ENCODE measurements at regions not wholly inside any gene's neighbourhood (a gene's known extent, or its start where the extent isn't known, plus 50 kb on each side); places are given as distances from the start of the nearest gene placed in this dataset.
A peak's percentile ranks its signal among the peaks of the same experiment; 100 is the strongest.
"Not testable (repeated sequence)": the region's sequence is repeated elsewhere in the genome, so short reads cannot be mapped to it uniquely, and the experiment has no call there.

GRCh38 chr2:226471987-226472470 is 327.6 kb downstream of the IRS1 start:
- no peak for FAIRE-seq

DNA sequence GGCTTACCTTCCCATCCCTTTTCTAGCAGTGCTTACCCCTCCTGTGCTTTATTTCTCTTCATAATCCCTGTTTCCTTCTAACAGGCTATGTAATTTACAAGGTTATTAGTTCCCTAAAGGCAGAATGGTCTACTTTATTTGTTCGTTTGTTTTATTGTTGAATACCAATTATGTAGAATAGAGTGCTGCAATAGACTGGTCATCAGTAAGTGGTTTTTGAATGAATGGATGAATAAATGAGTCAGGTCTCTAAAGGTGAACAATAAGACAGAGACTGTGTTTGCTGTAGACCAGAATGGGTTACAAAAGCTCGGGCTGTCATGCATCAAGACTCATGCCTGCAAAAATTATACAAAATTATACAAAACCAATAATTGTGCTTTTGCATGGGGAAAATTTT is 332.0 kb downstream of the IRS1 start:
- no peak for FAIRE-seq

DNA sequence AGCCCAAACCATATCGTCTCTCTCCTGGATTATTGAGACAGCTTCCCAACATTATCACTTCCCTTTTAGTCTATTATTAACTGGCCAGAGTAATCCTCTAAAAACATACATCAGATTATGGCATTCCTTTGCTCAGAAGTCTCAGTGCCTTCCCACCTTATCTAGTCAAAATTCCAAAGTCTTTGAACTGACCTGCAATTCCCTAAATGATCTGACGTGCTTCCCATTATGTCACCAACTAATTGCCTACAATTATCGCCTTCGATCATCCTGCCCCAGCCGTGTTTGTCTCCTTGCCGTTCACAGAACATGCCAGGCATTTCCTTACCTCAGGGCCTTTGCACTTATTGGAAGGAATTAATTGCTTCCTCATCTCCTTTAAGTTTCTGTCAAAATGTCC is 332.4 kb downstream of the IRS1 start:
- FAIRE-seq: no peak

- FAIRE-seq: no peak
Observed at GRCh38 chr2:226466589-226466988, 333.0 kb downstream of the IRS1 start.

DNA sequence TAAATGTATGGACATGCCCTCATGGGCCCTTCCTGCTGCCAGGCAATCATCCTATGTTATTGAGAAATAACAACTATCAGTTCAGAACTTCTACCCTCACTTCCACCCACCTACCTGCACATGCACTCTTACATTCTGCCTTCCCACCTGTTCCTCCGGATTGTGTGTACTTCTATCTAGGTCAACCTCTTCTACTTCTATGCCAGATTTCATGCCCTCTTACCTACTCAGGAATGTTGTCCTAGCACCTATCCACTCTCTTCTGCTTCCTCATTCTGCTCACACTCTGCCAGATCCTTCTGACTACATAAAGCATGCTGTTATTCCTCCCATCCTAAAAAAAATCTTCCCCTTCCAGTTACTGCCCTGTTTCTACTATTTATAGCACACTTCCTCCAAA is 333.5 kb downstream of the IRS1 start:
- no peak for FAIRE-seq

- no peak for FAIRE-seq
Observed at GRCh38 chr2:226464380-226464779, 335.2 kb downstream of the IRS1 start.

GRCh38 chr2:226463154-226463553 is 336.5 kb downstream of the IRS1 start:
- no peak for FAIRE-seq

DNA sequence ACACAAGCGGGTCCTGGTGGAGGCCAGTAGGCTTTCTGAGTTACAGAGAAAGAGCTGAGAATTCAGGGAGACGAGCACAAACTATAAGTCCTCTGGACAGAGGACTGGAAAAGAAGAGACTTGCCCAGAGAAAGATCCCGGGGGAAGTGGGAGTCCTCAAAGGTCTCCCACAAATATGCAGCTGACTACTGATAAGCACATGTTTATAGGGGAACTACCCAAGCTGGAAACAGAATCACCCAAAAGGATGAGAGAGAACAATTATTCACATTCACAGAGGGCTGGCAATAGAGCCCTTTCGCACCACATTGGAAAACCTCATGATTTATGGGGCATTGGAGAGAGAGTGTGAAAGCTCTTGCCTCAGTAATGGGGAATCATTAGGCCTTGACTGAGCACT is 337.6 kb downstream of the IRS1 start:
- FAIRE-seq: no peak

DNA sequence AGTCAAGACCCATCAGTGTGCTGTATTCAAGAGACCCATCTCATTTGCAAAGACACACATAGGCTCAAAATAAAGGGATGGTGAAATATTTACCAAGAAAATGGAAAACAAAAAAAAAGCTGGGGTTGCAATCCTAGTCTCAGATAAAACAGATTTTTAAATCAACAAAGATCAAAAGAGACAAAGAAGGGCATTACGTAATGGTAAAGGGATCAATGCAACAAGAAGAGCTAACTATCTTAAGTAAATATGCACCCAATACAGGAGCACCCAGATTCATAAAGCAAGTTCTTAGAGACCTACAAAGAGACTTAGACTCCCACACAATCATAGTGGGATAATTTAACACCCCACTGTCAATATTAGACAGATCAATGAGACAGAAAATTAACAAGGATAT is 343.5 kb downstream of the IRS1 start:
- not testable (repeated sequence) for FAIRE-seq

DNA sequence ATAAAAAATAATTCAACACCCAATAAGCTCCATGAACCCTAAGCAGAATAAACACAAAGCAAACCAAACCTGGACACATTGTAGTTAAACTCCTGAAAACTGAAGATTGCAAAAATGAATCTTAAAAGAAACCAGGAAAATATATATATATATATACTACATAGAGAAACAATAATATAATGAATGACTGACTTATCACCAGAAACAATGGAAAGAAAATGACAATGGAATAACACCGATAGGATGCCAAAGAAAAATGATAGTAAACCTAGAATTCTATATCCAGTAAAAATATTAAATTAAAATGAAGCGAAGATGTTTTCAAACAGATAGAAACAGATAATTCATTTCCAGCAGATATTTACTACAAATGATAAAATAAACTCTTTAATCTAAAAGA is 346.9 kb downstream of the IRS1 start:
- no peak for FAIRE-seq

DNA sequence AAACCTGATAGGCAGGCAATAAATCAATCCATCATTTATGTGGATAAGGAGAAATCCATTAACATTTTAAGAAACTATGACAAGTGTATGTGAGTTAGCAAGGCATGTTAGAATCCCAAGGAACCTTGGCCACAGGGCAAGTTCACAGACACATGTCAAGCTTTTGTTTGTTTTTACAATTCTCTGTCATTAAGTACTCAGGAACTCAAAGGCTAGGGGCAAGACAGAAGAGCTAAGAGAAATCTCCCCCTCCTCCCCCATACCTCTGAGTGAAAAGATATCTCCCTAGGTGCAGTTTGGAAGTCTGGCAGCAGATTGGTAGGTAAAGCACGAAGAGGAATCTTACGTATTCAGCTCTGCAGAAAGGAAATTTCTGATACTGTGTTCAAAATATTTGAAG is 348.1 kb downstream of the IRS1 start:
- no peak for FAIRE-seq

- FAIRE-seq: no peak
Observed at GRCh38 chr2:226450141-226450540, 349.5 kb downstream of the IRS1 start.

- FAIRE-seq: peak; percentile 78
Observed at GRCh38 chr2:226447338-226448300, 352.0 kb downstream of the IRS1 start.

DNA sequence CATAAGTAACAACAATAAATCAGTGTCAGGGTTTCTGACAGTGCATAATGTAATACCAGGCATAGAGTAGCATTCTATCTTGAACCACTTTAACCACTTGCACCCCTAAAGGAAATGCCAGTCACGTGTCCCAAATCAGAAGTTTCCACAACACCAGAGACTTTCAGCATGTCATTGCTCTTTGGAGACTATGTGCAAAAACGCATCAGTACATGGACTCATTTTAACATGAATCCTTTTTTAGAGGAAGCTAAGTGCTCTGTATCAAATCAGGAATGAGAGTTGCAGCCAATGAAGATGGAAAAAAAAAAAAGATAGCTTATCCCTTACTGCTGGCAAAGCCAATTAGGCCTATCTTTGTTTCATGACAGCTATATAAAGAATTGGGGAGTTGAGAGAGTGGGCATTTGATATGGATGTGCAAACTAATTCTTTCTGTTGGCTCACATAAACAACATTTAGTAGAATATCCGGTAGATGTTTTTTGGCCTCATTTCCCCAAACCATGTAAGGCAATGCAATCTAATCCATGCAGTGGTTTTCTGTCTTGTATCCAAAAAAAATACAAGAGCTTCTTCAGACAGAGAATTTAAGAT is 353.1 kb downstream of the IRS1 start:
- no peak for FAIRE-seq

DNA sequence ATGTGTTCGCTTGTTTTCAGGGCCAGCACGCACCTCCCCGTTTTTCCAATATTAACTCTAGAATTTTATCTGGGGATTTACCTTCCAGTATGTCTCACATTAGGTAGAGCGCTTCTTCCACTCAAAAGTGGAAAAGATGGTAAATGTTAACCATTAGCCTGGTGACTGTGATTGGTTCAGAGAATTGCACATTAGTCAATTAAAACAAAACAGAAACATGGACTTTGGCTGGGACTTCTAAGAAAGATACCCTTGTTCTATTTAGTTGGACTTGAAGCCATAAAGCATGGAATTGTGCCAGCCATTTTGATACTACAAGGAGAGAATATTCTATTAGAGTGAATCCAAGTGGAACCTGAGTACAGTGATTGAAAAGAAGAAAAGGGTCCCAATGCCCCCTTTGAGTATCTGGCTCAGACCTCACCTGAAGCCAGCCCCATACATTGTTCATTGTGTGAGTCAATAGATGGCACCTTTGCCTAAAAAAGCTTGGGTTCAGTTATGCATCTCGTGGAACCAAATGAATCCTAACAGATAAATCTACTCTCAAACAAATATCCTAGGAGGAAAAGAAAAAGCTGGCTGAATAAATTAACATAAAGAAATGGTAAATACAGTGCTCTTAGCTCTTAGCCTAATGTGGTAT is 354.3 kb downstream of the IRS1 start:
- no peak for FAIRE-seq

GRCh38 chr2:226443112-226443511 is 356.5 kb downstream of the IRS1 start:
- no peak for FAIRE-seq

GRCh38 chr2:226440127-226440918 is 359.3 kb downstream of the IRS1 start:
- no peak for FAIRE-seq

GRCh38 chr2:226439337-226439736 is 360.3 kb downstream of the IRS1 start:
- no peak for FAIRE-seq

GRCh38 chr2:226435146-226435545 is 364.5 kb downstream of the IRS1 start:
- FAIRE-seq: no peak

DNA sequence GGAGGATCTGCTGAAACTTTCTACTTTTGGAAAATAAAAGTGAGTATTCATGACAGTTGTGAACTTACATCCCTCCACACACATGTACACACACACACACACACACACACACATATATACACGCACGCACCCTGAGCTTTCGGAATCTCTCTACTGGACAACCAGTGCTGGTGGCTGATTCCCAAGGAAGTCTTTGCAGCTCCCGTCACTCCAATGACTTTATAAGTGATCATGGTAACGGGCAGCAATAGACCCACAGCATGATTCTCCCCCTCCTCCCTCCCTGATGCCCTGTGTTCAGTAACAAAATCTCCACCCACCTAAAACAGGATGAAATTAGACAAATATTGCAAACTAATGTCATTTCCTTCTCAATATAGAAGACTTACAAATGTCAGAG is 364.9 kb downstream of the IRS1 start:
- FAIRE-seq: no peak

GRCh38 chr2:226431288-226431948 is 368.2 kb downstream of the IRS1 start:
- FAIRE-seq: no peak

- FAIRE-seq: no peak
Observed at GRCh38 chr2:226429476-226429875, 370.1 kb downstream of the IRS1 start.
